HepG2 (cell line): ENCODE measurements at regions not wholly inside any gene's neighbourhood (a gene's known extent, or its start where the extent isn't known, plus 50 kb on each side); places are given as distances from the start of the nearest gene placed in this dataset.

ENCODE experiments used
- ATAD3A ChIP-seq: sonication (generic); formaldehyde crosslinking; IDR thresholded peaks from 2 replicates; pipeline ENCODE4 v1.4.0; 2020; ENCODE audit warnings: missing genetic modification reagents
- ATF6 ChIP-seq: sonication (generic); formaldehyde crosslinking; conservative IDR thresholded peaks from 2 replicates; pipeline ENCODE4 v1.4.0; 2020; ENCODE audit warnings: missing genetic modification reagents
- EEA1 ChIP-seq: sonication (generic); formaldehyde crosslinking; IDR thresholded peaks from 2 replicates; pipeline ENCODE4 v1.5.1; 2020; ENCODE audit warnings: mild to moderate bottlenecking, missing genetic modification reagents, borderline replicate concordance
- KLF13 ChIP-seq: sonication (generic); formaldehyde crosslinking; IDR thresholded peaks from 2 replicates; pipeline ENCODE4 v1.4.0; 2020; ENCODE audit warnings: mild to moderate bottlenecking, missing genetic modification reagents
- MED8 ChIP-seq: sonication (generic); formaldehyde crosslinking; IDR thresholded peaks from 2 replicates; pipeline ENCODE4 v1.8.1; 2023; ENCODE audit warnings: mild to moderate bottlenecking, missing genetic modification reagents; ENCODE audit not compliant: insufficient replicate concordance
- NKX3-1 ChIP-seq: sonication (generic); formaldehyde crosslinking; IDR thresholded peaks from 2 replicates; pipeline ENCODE4 v1.5.0; 2020; ENCODE audit warnings: missing genetic modification reagents
- SALL2 ChIP-seq: sonication (generic); formaldehyde crosslinking; IDR thresholded peaks from 2 replicates; pipeline ENCODE4 v1.8.1; 2023; ENCODE audit warnings: mild to moderate bottlenecking, missing genetic modification reagents, inconsistent platforms
- SRSF9 ChIP-seq: fragments of 200-400 bp; formaldehyde crosslinking; IDR thresholded peaks from 2 replicates; pipeline ENCODE4 v1.6.1; 2018; ENCODE audit warnings: borderline replicate concordance, mild to moderate bottlenecking, low read depth, low read length; ENCODE audit not compliant: insufficient read depth, poor library complexity, severe bottlenecking
- ZBTB8A ChIP-seq: sonication (generic); formaldehyde crosslinking; IDR thresholded peaks from 2 replicates; pipeline ENCODE4 v1.4.0; 2020; ENCODE audit warnings: mild to moderate bottlenecking, low read depth, missing genetic modification reagents, borderline replicate concordance
- ZEB1 ChIP-seq: IDR thresholded peaks from 2 replicates; pipeline ENCODE4 v1.6.1; 2012; ENCODE audit warnings: mild to moderate bottlenecking, low read depth, inconsistent platforms; ENCODE audit not compliant: insufficient replicate concordance
- ZGPAT ChIP-seq: IDR thresholded peaks from 2 replicates; pipeline ENCODE4 v1.6.1; 2016; ENCODE audit warnings: mild to moderate bottlenecking
- ZNF33B ChIP-seq: sonication (generic); formaldehyde crosslinking; IDR thresholded peaks from 2 replicates; pipeline ENCODE4 v1.5.1; 2020; ENCODE audit warnings: mild to moderate bottlenecking, missing genetic modification reagents
- ZNF530 ChIP-seq: sonication (generic); formaldehyde crosslinking; IDR thresholded peaks from 2 replicates; pipeline ENCODE4 v1.5.0; 2020; ENCODE audit warnings: low read depth, mild to moderate bottlenecking, missing genetic modification reagents
- ZNF543 ChIP-seq: sonication (generic); formaldehyde crosslinking; IDR thresholded peaks from 2 replicates; pipeline ENCODE4 v1.4.0; 2020; ENCODE audit warnings: mild to moderate bottlenecking, missing genetic modification reagents
- ZNF710 ChIP-seq: sonication (generic); formaldehyde crosslinking; IDR thresholded peaks from 2 replicates; pipeline ENCODE4 v1.5.0; 2020; ENCODE audit warnings: mild to moderate bottlenecking, missing genetic modification reagents, borderline replicate concordance
- ZSCAN29 ChIP-seq: sonication (generic); formaldehyde crosslinking; conservative IDR thresholded peaks from 2 replicates; pipeline ENCODE4 v1.4.0; 2020; ENCODE audit warnings: mild to moderate bottlenecking, missing genetic modification reagents
- TF ChIP-seq, protein P1 (sequence below): conservative IDR thresholded peaks from 2 replicates; pipeline ENCODE4 v1.6.1; 2018; ENCODE audit warnings: missing genetic modification reagents
- TF ChIP-seq, protein P2 (sequence below): sonication (generic); formaldehyde crosslinking; IDR thresholded peaks from 2 replicates; pipeline ENCODE4 v1.4.0; 2020; ENCODE audit warnings: missing genetic modification reagents

DNA sequence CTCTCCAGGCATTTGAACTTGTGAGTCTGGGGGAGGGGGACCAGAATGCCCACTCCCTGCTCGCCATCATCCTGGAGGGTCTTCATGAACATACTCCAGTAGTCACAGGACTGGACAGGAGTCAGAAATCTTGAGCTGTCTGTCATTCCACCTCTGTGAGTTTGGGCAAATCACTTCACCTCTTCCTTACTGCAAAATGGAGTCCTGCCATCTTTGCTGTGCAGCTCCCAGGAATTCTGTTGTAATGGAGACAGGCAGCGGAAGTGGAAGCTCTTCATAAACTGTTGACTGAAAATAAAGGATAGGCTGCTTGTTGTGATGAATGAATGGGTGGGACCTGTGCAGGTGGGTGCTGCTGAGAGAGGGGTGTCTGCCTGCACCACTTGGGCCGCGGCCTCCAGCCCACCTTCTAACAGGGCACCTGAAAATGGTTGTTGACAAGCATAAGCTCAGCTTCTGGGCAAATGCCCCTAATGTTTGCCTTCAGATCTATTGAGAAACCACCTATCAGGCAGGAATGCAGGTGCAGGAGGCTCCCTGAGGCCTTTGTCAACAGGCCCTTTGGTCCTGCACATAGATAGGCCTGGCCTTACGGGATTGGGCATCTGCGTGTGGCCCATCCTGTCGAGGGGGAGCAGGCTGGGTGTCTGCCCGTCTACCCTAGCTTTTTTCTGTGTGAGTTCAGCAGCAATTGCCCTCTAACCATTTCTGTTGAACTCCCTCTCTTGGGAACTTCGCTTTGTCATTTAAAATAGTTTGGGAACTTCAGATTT, 321.0 kb downstream of the RPS6KC1 start (continued):
- TF ChIP-seq ZNF33B (CRISPR knock-in tag) (peak; percentile 74; the same call in 1 of the 2 replicates), SALL2 (CRISPR knock-in tag) (peak; percentile 85), MED8 (peak; percentile 95), ZBTB8A (no peak; the same call in 1 of the 2 replicates), KLF13 (no peak), ZNF530 (CRISPR knock-in tag) (no peak), NKX3-1 (CRISPR knock-in tag) (peak; percentile 81; the same call in 1 of the 2 replicates), EEA1 (CRISPR knock-in tag) (no peak), ATAD3A (CRISPR knock-in tag) (no peak), SRSF9 (no peak), ATF6 (no peak), ZSCAN29 (CRISPR knock-in tag) (peak; percentile 95), ZGPAT (peak; percentile 98), ZNF710 (CRISPR knock-in tag) (peak; percentile 94), ZEB1 (peak; percentile 99), ZNF543 (CRISPR knock-in tag) (peak; percentile 82; the same call in 1 of the 2 replicates)
- TF ChIP-seq, protein P1, sequence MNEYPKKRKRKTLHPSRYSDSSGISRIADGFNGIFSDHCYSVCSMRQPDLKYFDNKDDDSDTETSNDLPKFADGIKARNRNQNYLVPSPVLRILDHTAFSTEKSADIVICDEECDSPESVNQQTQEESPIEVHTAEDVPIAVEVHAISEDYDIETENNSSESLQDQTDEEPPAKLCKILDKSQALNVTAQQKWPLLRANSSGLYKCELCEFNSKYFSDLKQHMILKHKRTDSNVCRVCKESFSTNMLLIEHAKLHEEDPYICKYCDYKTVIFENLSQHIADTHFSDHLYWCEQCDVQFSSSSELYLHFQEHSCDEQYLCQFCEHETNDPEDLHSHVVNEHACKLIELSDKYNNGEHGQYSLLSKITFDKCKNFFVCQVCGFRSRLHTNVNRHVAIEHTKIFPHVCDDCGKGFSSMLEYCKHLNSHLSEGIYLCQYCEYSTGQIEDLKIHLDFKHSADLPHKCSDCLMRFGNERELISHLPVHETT (CRISPR knock-in tag): peak; percentile 64
- TF ChIP-seq, protein P2, sequence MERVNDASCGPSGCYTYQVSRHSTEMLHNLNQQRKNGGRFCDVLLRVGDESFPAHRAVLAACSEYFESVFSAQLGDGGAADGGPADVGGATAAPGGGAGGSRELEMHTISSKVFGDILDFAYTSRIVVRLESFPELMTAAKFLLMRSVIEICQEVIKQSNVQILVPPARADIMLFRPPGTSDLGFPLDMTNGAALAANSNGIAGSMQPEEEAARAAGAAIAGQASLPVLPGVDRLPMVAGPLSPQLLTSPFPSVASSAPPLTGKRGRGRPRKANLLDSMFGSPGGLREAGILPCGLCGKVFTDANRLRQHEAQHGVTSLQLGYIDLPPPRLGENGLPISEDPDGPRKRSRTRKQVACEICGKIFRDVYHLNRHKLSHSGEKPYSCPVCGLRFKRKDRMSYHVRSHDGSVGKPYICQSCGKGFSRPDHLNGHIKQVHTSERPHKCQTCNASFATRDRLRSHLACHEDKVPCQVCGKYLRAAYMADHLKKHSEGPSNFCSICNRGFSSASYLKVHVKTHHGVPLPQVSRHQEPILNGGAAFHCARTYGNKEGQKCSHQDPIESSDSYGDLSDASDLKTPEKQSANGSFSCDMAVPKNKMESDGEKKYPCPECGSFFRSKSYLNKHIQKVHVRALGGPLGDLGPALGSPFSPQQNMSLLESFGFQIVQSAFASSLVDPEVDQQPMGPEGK: peak; percentile 86
